ENCODE measurements at regions not wholly inside any gene's neighbourhood (a gene's known extent, or its start where the extent isn't known, plus 50 kb on each side); places are given as distances from the start of the nearest gene placed in this dataset.

DNA sequence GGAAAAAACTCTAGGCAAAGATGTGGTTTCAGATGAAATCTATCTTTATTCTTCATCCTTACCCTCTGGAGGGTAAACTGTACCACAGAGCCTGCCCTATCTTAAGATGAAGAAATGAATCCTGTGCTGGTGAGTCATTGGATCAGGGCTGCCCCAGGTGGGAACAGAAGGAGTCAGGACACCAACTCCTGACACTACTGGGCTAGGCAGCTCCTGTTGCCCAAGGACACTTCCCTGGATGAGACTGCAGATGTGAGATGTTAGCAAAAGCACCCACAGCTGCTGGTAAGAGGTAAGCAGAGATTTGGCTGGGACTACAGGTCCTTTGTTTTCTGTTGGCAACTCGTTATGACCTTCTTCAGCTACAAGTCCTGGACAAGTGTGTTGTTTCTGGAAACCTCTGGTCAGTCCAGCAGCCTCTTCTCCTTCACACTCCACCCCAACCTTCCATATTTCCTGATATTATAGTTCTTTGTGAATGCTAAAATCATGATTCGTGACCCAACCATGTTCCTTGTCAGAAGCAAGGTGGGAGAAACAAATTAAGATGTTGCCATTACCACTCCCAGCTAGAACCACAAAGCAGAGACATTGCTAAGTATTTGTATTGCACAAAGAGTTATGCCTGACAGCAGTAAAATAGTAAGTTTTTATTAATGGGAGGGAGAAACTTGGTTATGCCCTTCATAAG is 104.2 kb upstream of the TGFBR2 start:
- TF ChIP-seq, protein P1, sequence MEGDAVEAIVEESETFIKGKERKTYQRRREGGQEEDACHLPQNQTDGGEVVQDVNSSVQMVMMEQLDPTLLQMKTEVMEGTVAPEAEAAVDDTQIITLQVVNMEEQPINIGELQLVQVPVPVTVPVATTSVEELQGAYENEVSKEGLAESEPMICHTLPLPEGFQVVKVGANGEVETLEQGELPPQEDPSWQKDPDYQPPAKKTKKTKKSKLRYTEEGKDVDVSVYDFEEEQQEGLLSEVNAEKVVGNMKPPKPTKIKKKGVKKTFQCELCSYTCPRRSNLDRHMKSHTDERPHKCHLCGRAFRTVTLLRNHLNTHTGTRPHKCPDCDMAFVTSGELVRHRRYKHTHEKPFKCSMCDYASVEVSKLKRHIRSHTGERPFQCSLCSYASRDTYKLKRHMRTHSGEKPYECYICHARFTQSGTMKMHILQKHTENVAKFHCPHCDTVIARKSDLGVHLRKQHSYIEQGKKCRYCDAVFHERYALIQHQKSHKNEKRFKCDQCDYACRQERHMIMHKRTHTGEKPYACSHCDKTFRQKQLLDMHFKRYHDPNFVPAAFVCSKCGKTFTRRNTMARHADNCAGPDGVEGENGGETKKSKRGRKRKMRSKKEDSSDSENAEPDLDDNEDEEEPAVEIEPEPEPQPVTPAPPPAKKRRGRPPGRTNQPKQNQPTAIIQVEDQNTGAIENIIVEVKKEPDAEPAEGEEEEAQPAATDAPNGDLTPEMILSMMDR (IDR thresholded peaks at IDR 0.05) = no peak
- TF ChIP-seq POLR2A (IDR thresholded peaks at IDR 0.05) (no peak), EP300 (IDR thresholded peaks at IDR 0.05) (no peak)
